SKM-1 treated with dmso at 0.1 percent for 144 hours (cell line): ENCODE measurements at regions not wholly inside any gene's neighbourhood (a gene's known extent, or its start where the extent isn't known, plus 50 kb on each side); places are given as distances from the start of the nearest gene placed in this dataset.

Source experiments
- DNase-seq: peaks from one replicate; lab custom pipeline; 2025; ENCODE audit not compliant: unreplicated experiment; lab: John Stamatoyannopoulos, UW

GRCh38 chr2:7666596-7667259 lies 749.5 kb downstream of the RNF144A start:
- DNase-seq: no peak

- DNase-seq: no peak
Observed at GRCh38 chr2:7667260-7667757, 750.1 kb downstream of the RNF144A start.

GRCh38 chr2:7670905-7671641 lies 753.9 kb downstream of the RNF144A start:
- DNase-seq: no peak

GRCh38 chr2:7672027-7672684 lies 754.9 kb downstream of the RNF144A start:
- DNase-seq: peak; percentile 27

- no peak for DNase-seq
Observed at GRCh38 chr2:7672685-7673071, 755.5 kb downstream of the RNF144A start.

GRCh38 chr2:7673101-7673500 lies 755.9 kb downstream of the RNF144A start:
- no peak for DNase-seq

- no peak for DNase-seq
Observed at GRCh38 chr2:7673853-7674252, 756.6 kb downstream of the RNF144A start.

GRCh38 chr2:7674606-7675005 lies 757.4 kb downstream of the RNF144A start:
- no peak for DNase-seq

- no peak for DNase-seq
Observed at GRCh38 chr2:7676714-7677113, 759.5 kb downstream of the RNF144A start.

- DNase-seq: no peak
Observed at GRCh38 chr2:7681881-7682461, 764.8 kb downstream of the RNF144A start.

GRCh38 chr2:7683196-7683595 lies 766.0 kb downstream of the RNF144A start:
- no peak for DNase-seq

GRCh38 chr2:7683708-7684107 lies 766.5 kb downstream of the RNF144A start:
- DNase-seq: no peak

GRCh38 chr2:7685342-7686015 lies 768.3 kb downstream of the RNF144A start:
- no peak for DNase-seq

GRCh38 chr2:7686016-7686385 lies 768.8 kb downstream of the RNF144A start:
- no peak for DNase-seq

- DNase-seq: no peak
Observed at GRCh38 chr2:7691961-7692656, 774.9 kb downstream of the RNF144A start.

GRCh38 chr2:7692657-7693161 lies 775.5 kb downstream of the RNF144A start:
- DNase-seq: no peak

- DNase-seq: no peak
Observed at GRCh38 chr2:7693246-7694075, 776.2 kb downstream of the RNF144A start.

GRCh38 chr2:7694076-7694985 lies 777.1 kb downstream of the RNF144A start:
- DNase-seq: no peak
